H9 (cell line): ENCODE measurements at regions not wholly inside any gene's neighbourhood (a gene's known extent, or its start where the extent isn't known, plus 50 kb on each side); places are given as distances from the start of the nearest gene placed in this dataset.

Experiments
- DNase-seq: peaks from one replicate; pipeline ENCODE4 v3.0.0-alpha.2; 2017
- H2AFZ ChIP-seq: one replicate; pipeline ENCODE4 v1.6.1; 2013; ENCODE audit warnings: mild to moderate bottlenecking, low read length, control low read depth, moderate library complexity
- H2AK5ac ChIP-seq: 2 replicates; pipeline ENCODE4 v1.6.1; 2013; ENCODE audit warnings: low read length, control low read depth, mixed read lengths; ENCODE audit not compliant: insufficient read length
- H2BK120ac ChIP-seq: one replicate; pipeline ENCODE4 v1.6.1; 2013; ENCODE audit warnings: low read depth, mild to moderate bottlenecking, low read length, control low read depth, inconsistent platforms; ENCODE audit not compliant: poor library complexity, severe bottlenecking
- H2BK12ac ChIP-seq: 2 replicates; pipeline ENCODE4 v1.6.1; 2013; ENCODE audit warnings: low read length, control low read depth, mixed read lengths, low read depth; ENCODE audit not compliant: insufficient read length
- H2BK15ac ChIP-seq: 2 replicates; pipeline ENCODE4 v1.6.1; 2013; ENCODE audit warnings: low read depth, low read length, control low read depth
- H2BK20ac ChIP-seq: one replicate; pipeline ENCODE4 v1.6.1; 2013; ENCODE audit warnings: low read depth, mild to moderate bottlenecking, low read length, control low read depth, inconsistent platforms; ENCODE audit not compliant: poor library complexity, severe bottlenecking
- H2BK5ac ChIP-seq: 2 replicates; pipeline ENCODE4 v1.6.1; 2013; ENCODE audit warnings: low read length, control low read depth, mixed read lengths; ENCODE audit not compliant: insufficient read length
- H3K14ac ChIP-seq: 2 replicates; pipeline ENCODE4 v1.6.1; 2013; ENCODE audit warnings: low read length, control low read depth; ENCODE audit not compliant: insufficient read depth
- H3K18ac ChIP-seq: 2 replicates; pipeline ENCODE4 v1.6.1; 2013; ENCODE audit warnings: low read depth, mild to moderate bottlenecking, mixed read lengths, low read length, control low read depth; ENCODE audit not compliant: insufficient read length
- H3K23ac ChIP-seq: 2 replicates; pipeline ENCODE4 v1.6.1; 2013; ENCODE audit warnings: low read length, control low read depth, mixed read lengths, low read depth; ENCODE audit not compliant: insufficient read length
- H3K23me2 ChIP-seq: 2 replicates; pipeline ENCODE4 v1.6.1; 2013; ENCODE audit warnings: low read depth, mild to moderate bottlenecking, mixed read lengths, low read length, control low read depth; ENCODE audit not compliant: insufficient read length, poor library complexity, severe bottlenecking
- H3K27ac ChIP-seq: 2 replicates; pipeline ENCODE4 v1.5.1; 2013; ENCODE audit warnings: low read length, control low read depth, mixed read lengths, low read depth; ENCODE audit not compliant: insufficient read length
- H3K27me3 ChIP-seq: 2 replicates; pipeline ENCODE4 v1.6.1; 2013; ENCODE audit warnings: low read length, control low read depth, inconsistent platforms; ENCODE audit not compliant: insufficient read depth
- H3K4ac ChIP-seq: 2 replicates; pipeline ENCODE4 v1.6.1; 2013; ENCODE audit warnings: low read depth, mild to moderate bottlenecking, control low read depth, inconsistent platforms, low read length, moderate library complexity
- H3K4me1 ChIP-seq: 2 replicates; pipeline ENCODE4 v1.6.1; 2013; ENCODE audit warnings: low read length, control low read depth, inconsistent platforms; ENCODE audit not compliant: insufficient read depth
- H3K4me2 ChIP-seq: 2 replicates; pipeline ENCODE4 v1.6.1; 2013; ENCODE audit warnings: low read length, control low read depth, mixed read lengths; ENCODE audit not compliant: insufficient read length, insufficient read depth
- H3K56ac ChIP-seq: 2 replicates; pipeline ENCODE4 v1.6.1; 2013; ENCODE audit warnings: low read depth, mild to moderate bottlenecking, mixed read lengths, low read length, control low read depth; ENCODE audit not compliant: insufficient read length
- H3K79me1 ChIP-seq: 2 replicates; pipeline ENCODE4 v1.6.1; 2013; ENCODE audit warnings: low read depth, mild to moderate bottlenecking, moderate library complexity, low read length, control low read depth, inconsistent platforms; ENCODE audit not compliant: insufficient read depth, poor library complexity, severe bottlenecking
- H3K79me2 ChIP-seq: 2 replicates; pipeline ENCODE4 v1.6.1; 2013; ENCODE audit warnings: low read length, control low read depth, inconsistent platforms; ENCODE audit not compliant: insufficient read depth
- H3K9ac ChIP-seq: 2 replicates; pipeline ENCODE4 v1.6.1; 2013; ENCODE audit warnings: low read length, control low read depth, mixed read lengths; ENCODE audit not compliant: insufficient read length; ENCODE audit errors: extremely low read depth
- H3K9me3 ChIP-seq: one replicate; pipeline ENCODE4 v1.6.1; 2013; ENCODE audit warnings: low read depth, low read length, inconsistent platforms; ENCODE audit not compliant: control insufficient read depth
- H3T11ph ChIP-seq: one replicate; pipeline ENCODE4 v1.6.1; 2013; ENCODE audit warnings: mild to moderate bottlenecking, low read length, control low read depth, inconsistent platforms
- H4K20me1 ChIP-seq: one replicate; pipeline ENCODE4 v1.6.1; 2013; ENCODE audit not compliant: control insufficient read depth, insufficient read length, insufficient read depth
- H4K5ac ChIP-seq: 2 replicates; pipeline ENCODE4 v1.6.1; 2013; ENCODE audit warnings: low read depth, mild to moderate bottlenecking, mixed read lengths, low read length, control low read depth; ENCODE audit not compliant: insufficient read length
- H4K8ac ChIP-seq: replicated peaks from 2 replicates; pipeline ENCODE4 v1.6.1; 2013; ENCODE audit warnings: low read length, control low read depth, mixed read lengths, low read depth; ENCODE audit not compliant: insufficient read length
- H4K91ac ChIP-seq: 2 replicates; pipeline ENCODE4 v1.6.1; 2013; ENCODE audit warnings: low read depth, mild to moderate bottlenecking, moderate library complexity, mixed read lengths, low read length, control low read depth; ENCODE audit not compliant: insufficient read length
- H3K27ac Mint-ChIP-seq, 3 experiments: 2 replicates in 2 of 3; 3 replicates in 1 of 3; pipeline ENCODE4 v1.8.0; 2020 to 2021; ENCODE audit warnings: mixed read lengths in 3 of 3, mild to moderate bottlenecking in 1 of 3, moderate library complexity in 1 of 3
- H3K27me3 Mint-ChIP-seq: 2 replicates; pipeline ENCODE4 v1.8.0; 2021; ENCODE audit warnings: low read depth, mild to moderate bottlenecking, moderate library complexity, mixed read lengths
- H3K36me3 Mint-ChIP-seq, 3 experiments: 2 replicates in 2 of 3; 3 replicates in 1 of 3; pipeline ENCODE4 v1.8.0; 2020 to 2021; ENCODE audit warnings: low read depth in 3 of 3, mixed read lengths in 3 of 3; ENCODE audit not compliant: insufficient read depth in 1 of 3
- H3K4me1 Mint-ChIP-seq, 2 experiments: 2 replicates each; pipeline ENCODE4 v1.8.0; 2020; ENCODE audit warnings: mixed read lengths in 2 of 2
- H3K4me3 Mint-ChIP-seq, 2 experiments: 2 replicates in 1 of 2; 3 replicates in 1 of 2; pipeline ENCODE4 v1.8.0; 2020 to 2021; ENCODE audit warnings: mild to moderate bottlenecking in 2 of 2, mixed read lengths in 2 of 2, moderate library complexity in 1 of 2
- H3K9me3 Mint-ChIP-seq, 2 experiments: 2 replicates in 1 of 2; 3 replicates in 1 of 2; pipeline ENCODE4 v1.8.0; 2020; ENCODE audit warnings: mild to moderate bottlenecking in 2 of 2, mixed read lengths in 2 of 2, moderate library complexity in 1 of 2
- CTCF ChIP-seq: fragments of 200-600 bp; sonication (generic); conservative IDR thresholded peaks from 3 replicates; pipeline ENCODE4 v1.8.0; 2021; ENCODE audit warnings: antibody characterized with exemption, mild to moderate bottlenecking
- WGBS: extraction: QIAGEN DNeasy Blood & Tissue Kit; methylation state at CpG from one replicate; pipeline ENCODE4 v1.1.7; 2013; ENCODE audit warnings: missing lambda C conversion rate, low lambda C conversion rate, mixed read lengths; ENCODE audit not compliant: insufficient read length; ENCODE audit errors: extremely low coverage; 5-methylcytosine and 5-hydroxymethylcytosine counted together

GRCh38 chr7:25807086-25807611 is 344.8 kb upstream of the NFE2L3 start:
- Histone ChIP-seq H2BK5ac (no peak overlapping the region), H2BK20ac (no peak overlapping the region), H3K56ac (no peak overlapping the region), H2AFZ (no peak overlapping the region), H3K27ac (no peak overlapping the region), H2BK12ac (no peak overlapping the region), H2BK120ac (no peak overlapping the region), H3K14ac (no peak overlapping the region), H4K20me1 (no peaks in the 10 kb centered on the region), H3K23me2 (no peaks in the 10 kb centered on the region), H3K79me1 (no peaks in the 10 kb centered on the region), H2AK5ac (no peak overlapping the region), H4K91ac (no peak overlapping the region), H3K27me3 (no peaks in the 10 kb centered on the region), H3K4me1 (no peaks in the 10 kb centered on the region), H4K5ac (no peak overlapping the region), H3K4me2 (no peak overlapping the region), H3T11ph (no peak overlapping the region), H3K23ac (no peak overlapping the region), H3K18ac (no peak overlapping the region), H4K8ac (no peak overlapping the region), H3K79me2 (no peaks in the 10 kb centered on the region), H3K9me3 (no peaks in the 10 kb centered on the region), H3K9ac (no peak overlapping the region), H3K4ac (no peak overlapping the region), H2BK15ac (no peak overlapping the region)
- DNase-seq: no peak
- Mint-ChIP-seq H3K27ac (no peak overlapping the region), H3K27me3 (no peaks in the 10 kb centered on the region; the same call in 1 of the 2 replicates), H3K4me1 (no peaks in the 10 kb centered on the region), H3K4me3 (no peak overlapping the region), H3K9me3 (no peaks in the 10 kb centered on the region), H3K36me3 (no peaks in the 10 kb centered on the region)
- no peak for TF ChIP-seq CTCF
- whole genome bisulfite sequencing: no CpG with 5 or more reads among the region's 1 CpG
